GM10266 (cell line): ENCODE measurements at regions not wholly inside any gene's neighbourhood (a gene's known extent, or its start where the extent isn't known, plus 50 kb on each side); places are given as distances from the start of the nearest gene placed in this dataset.

Experiments
- DNase-seq: peaks from one replicate; pipeline ENCODE4 v3.0.0; 2012; ENCODE audit errors: extremely low spot score
- TF ChIP-seq, protein P1 (sequence below): IDR thresholded peaks from 2 replicates; pipeline ENCODE4 v1.5.1; 2012; ENCODE audit warnings: mild to moderate bottlenecking, low read depth; ENCODE audit not compliant: control insufficient read depth, insufficient read depth; ENCODE audit errors: missing control alignments

- no peak for DNase-seq
- TF ChIP-seq, protein P1, sequence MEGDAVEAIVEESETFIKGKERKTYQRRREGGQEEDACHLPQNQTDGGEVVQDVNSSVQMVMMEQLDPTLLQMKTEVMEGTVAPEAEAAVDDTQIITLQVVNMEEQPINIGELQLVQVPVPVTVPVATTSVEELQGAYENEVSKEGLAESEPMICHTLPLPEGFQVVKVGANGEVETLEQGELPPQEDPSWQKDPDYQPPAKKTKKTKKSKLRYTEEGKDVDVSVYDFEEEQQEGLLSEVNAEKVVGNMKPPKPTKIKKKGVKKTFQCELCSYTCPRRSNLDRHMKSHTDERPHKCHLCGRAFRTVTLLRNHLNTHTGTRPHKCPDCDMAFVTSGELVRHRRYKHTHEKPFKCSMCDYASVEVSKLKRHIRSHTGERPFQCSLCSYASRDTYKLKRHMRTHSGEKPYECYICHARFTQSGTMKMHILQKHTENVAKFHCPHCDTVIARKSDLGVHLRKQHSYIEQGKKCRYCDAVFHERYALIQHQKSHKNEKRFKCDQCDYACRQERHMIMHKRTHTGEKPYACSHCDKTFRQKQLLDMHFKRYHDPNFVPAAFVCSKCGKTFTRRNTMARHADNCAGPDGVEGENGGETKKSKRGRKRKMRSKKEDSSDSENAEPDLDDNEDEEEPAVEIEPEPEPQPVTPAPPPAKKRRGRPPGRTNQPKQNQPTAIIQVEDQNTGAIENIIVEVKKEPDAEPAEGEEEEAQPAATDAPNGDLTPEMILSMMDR: no peak
These were observed 56.7 kb upstream of the MYCN start for GRCh38 chr2:15883684-15884083.

DNA sequence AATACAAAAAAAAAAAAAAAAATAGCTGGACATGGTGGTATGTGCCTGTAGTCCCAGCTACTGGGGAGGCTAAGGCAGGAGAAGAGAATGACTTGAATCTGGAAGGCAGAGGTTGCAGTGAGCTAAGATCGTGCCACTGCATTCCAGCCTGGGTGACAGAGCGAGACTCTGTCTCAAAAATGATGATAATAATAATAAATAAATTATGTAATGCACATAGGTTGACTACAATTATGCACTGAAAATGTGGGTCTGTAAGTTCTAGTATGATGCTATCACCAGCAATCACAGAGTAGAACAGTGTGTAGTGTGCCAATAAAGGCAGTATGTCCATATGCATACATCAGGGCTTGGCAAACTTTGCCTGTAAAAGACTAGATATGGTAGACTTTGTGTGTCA, 55.6 kb upstream of the MYCN start:
- DNase-seq: no peak
- TF ChIP-seq, protein P1: no peak

DNA sequence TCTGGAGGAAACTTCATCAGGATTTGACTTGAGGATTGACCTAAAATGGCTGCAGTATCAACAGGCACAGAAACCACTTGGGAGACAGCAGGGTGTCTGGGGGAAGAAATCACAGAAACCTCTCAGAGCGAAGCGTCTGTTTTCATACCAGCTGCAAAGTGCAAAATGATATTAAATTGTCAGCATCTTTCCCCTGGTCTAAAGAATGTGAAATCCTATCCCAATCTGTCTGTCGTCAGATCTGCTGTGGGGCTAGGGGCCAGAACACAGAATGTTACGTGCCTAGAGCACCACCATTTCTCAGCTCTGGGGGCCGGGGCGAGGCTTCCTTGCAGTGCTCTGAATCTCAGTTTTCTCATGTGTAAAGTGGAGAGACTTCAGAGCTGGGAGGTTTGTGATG, 54.1 kb upstream of the MYCN start:
- TF ChIP-seq, protein P1: no peak
- DNase-seq: no peak

GRCh38 chr2:15889442-15890123, 50.8 kb upstream of the MYCN start:
- DNase-seq: no peak
- TF ChIP-seq, protein P1: no peak

- DNase-seq: no peak
- TF ChIP-seq, protein P1: no peak
These were observed 50.1 kb upstream of the MYCN start for GRCh38 chr2:15890124-15890754.
